GM23338 (cell line): ENCODE measurements at regions not wholly inside any gene's neighbourhood (a gene's known extent, or its start where the extent isn't known, plus 50 kb on each side); places are given as distances from the start of the nearest gene placed in this dataset.

ENCODE experiments used
- ATAC-seq: fragments of 200-7000 bp; cut with Tn5 transposase; 3 replicates; pipeline ENCODE4 v1.9.1; 2020
- DNase-seq: peaks from one replicate; pipeline ENCODE4 v3.0.0-alpha.2; 2015; ENCODE audit warnings: low spot score
- H2AFZ ChIP-seq: fragments of 200-600 bp; sonication (generic); 2 replicates; pipeline ENCODE4 v1.8.0; 2016; ENCODE audit warnings: antibody characterized with exemption, mild to moderate bottlenecking, moderate library complexity
- H3F3A ChIP-seq: fragments of 200-600 bp; sonication (generic); replicated peaks from 2 replicates; pipeline ENCODE4 v1.8.0; 2017; ENCODE audit warnings: antibody characterized with exemption, mixed run types, low read depth
- H3K27ac ChIP-seq: fragments of 200-600 bp; sonication (generic); 2 replicates; pipeline ENCODE4 v1.6.1; 2016; ENCODE audit warnings: low read depth
- H3K27me3 ChIP-seq: fragments of 200-600 bp; sonication (generic); 2 replicates; pipeline ENCODE4 v1.8.0; 2016; ENCODE audit warnings: mild to moderate bottlenecking, mixed run types, moderate library complexity; ENCODE audit not compliant: insufficient read depth
- H3K36me3 ChIP-seq: fragments of 200-600 bp; sonication (generic); 2 replicates; pipeline ENCODE4 v1.8.0; 2016; ENCODE audit warnings: mild to moderate bottlenecking; ENCODE audit not compliant: insufficient read depth
- H3K4me1 ChIP-seq: fragments of 200-600 bp; sonication (generic); 2 replicates; pipeline ENCODE4 v1.8.0; 2016; ENCODE audit warnings: mild to moderate bottlenecking, moderate library complexity; ENCODE audit not compliant: insufficient read depth
- H3K4me2 ChIP-seq: fragments of 200-600 bp; sonication (generic); 2 replicates; pipeline ENCODE4 v1.7.1; 2017; ENCODE audit warnings: mixed run types
- H3K4me3 ChIP-seq: fragments of 200-600 bp; sonication (generic); 2 replicates; pipeline ENCODE4 v1.6.1; 2016; ENCODE audit warnings: mixed run types
- H3K79me2 ChIP-seq: fragments of 200-600 bp; sonication (generic); replicated peaks from 2 replicates; pipeline ENCODE4 v1.8.0; 2017; ENCODE audit warnings: mild to moderate bottlenecking; ENCODE audit not compliant: insufficient read depth
- H3K9me2 ChIP-seq: fragments of 200-600 bp; sonication (generic); 2 replicates; pipeline ENCODE4 v1.8.0; 2017; ENCODE audit not compliant: insufficient read depth
- H4K20me1 ChIP-seq: fragments of 200-600 bp; sonication (generic); replicated peaks from 2 replicates; pipeline ENCODE4 v1.8.0; 2017; ENCODE audit warnings: mild to moderate bottlenecking; ENCODE audit not compliant: insufficient read depth
- H3K27ac Mint-ChIP-seq: 2 replicates; pipeline ENCODE4 v1.8.0; 2020; ENCODE audit warnings: inconsistent platforms, mild to moderate bottlenecking, moderate library complexity, mixed read lengths
- H3K27me3 Mint-ChIP-seq: 3 replicates; pipeline ENCODE4 v1.8.0; 2022; ENCODE audit warnings: low read depth, mild to moderate bottlenecking, moderate library complexity, mixed read lengths, inconsistent platforms; ENCODE audit not compliant: insufficient read depth, poor library complexity
- H3K36me3 Mint-ChIP-seq: 3 replicates; pipeline ENCODE4 v1.8.0; 2021; ENCODE audit warnings: low read depth, mild to moderate bottlenecking, inconsistent platforms, moderate library complexity, mixed read lengths
- H3K4me1 Mint-ChIP-seq: 3 replicates; pipeline ENCODE4 v1.8.0; 2020; ENCODE audit warnings: mild to moderate bottlenecking, inconsistent platforms, mixed read lengths
- H3K4me3 Mint-ChIP-seq: 3 replicates; pipeline ENCODE4 v1.8.0; 2021; ENCODE audit warnings: moderate library complexity, mild to moderate bottlenecking, inconsistent platforms, mixed read lengths
- H3K9me3 Mint-ChIP-seq: 3 replicates; pipeline ENCODE4 v1.8.0; 2020; ENCODE audit warnings: moderate library complexity, mild to moderate bottlenecking, inconsistent platforms, mixed read lengths
- CREB1 ChIP-seq: fragments of 250-450 bp; sonication (Bioruptor Pico); IDR thresholded peaks from 2 replicates; pipeline ENCODE4 v1.5.0; 2020; ENCODE audit warnings: low read depth, mild to moderate bottlenecking, moderate library complexity
- CTCF ChIP-seq, 2 experiments: fragments of 200-600 bp in 1 of 2; sonication (generic) in 1 of 2; conservative IDR thresholded peaks; 2 replicates each; pipeline versions ENCODE4 v1.5.1 to v1.6.1; 2016 to 2017; ENCODE audit warnings: antibody characterized with exemption in 2 of 2, low read depth in 2 of 2, mild to moderate bottlenecking in 2 of 2, moderate library complexity in 1 of 2
- EZH2 ChIP-seq: fragments of 200-600 bp; sonication (generic); IDR thresholded peaks from one replicate; pipeline ENCODE4 v1.8.0; 2017; ENCODE audit warnings: antibody characterized with exemption, mild to moderate bottlenecking, low read depth; ENCODE audit not compliant: unreplicated experiment
- EZH2phosphoT487 ChIP-seq: fragments of 200-600 bp; sonication (generic); IDR thresholded peaks from one replicate; pipeline ENCODE4 v1.8.1; 2018; ENCODE audit warnings: antibody characterized with exemption; ENCODE audit not compliant: unreplicated experiment
- JUNB ChIP-seq: IDR thresholded peaks from one replicate; pipeline ENCODE4 v1.6.1; 2016; ENCODE audit warnings: antibody characterized with exemption; ENCODE audit not compliant: unreplicated experiment
- POLR2AphosphoS5 ChIP-seq: IDR thresholded peaks from 2 replicates; pipeline ENCODE4 v1.6.1; 2016; ENCODE audit warnings: antibody characterized with exemption, low read depth
- REST ChIP-seq: IDR thresholded peaks from one replicate; pipeline ENCODE4 v1.6.1; 2018; ENCODE audit warnings: antibody characterized with exemption; ENCODE audit not compliant: unreplicated experiment
- ZNF331 ChIP-seq: fragments of 250-450 bp; sonication (Bioruptor Pico); IDR thresholded peaks from 2 replicates; pipeline ENCODE4 v1.5.0; 2020; ENCODE audit warnings: low read depth, mild to moderate bottlenecking, moderate library complexity
- ZNF462 ChIP-seq: fragments of 250-450 bp; sonication (Bioruptor Pico); IDR thresholded peaks from 2 replicates; pipeline ENCODE4 v1.5.0; 2020; ENCODE audit warnings: mild to moderate bottlenecking, moderate library complexity
- TF ChIP-seq, protein P1 (sequence below): IDR thresholded peaks from 2 replicates; pipeline ENCODE4 v1.6.1; 2016; ENCODE audit warnings: antibody characterized with exemption

GRCh38 chr18:9000733-9001132 lies 101.8 kb upstream of the NDUFV2 start (continued):
- TF ChIP-seq CTCF (conservative IDR thresholded peaks at IDR 0.05; ENCODE audit: low read depth in 2 of 2) (no peak), CREB1 (no peak), POLR2AphosphoS5 (no peak), ZNF462 (CRISPR knock-in tag) (no peak), EZH2phosphoT487 (no peak), EZH2 (no peak)

DNA sequence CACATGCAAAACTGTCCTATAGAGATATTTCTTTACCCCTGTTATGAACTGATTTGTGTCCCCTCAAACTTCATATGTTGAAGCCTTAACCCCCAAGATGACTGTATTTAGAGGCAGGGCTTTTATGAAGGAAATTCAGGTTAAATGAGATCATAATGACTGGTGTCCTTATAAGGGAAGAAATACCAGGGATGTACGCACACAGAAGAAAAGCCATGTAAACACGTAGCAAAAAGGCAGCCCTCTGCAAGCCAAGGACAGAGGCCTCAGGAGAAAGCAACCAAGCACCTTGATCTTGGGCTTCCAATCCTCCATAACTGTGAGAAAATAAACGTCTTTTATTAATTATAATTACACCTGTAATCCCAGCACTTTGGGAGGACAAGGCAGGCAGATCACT lies 101.3 kb upstream of the NDUFV2 start:
- Mint-ChIP-seq H3K4me3 (no peak overlapping the region), H3K27ac (no peak overlapping the region), H3K36me3 (no peaks in the 10 kb centered on the region; the same call in 1 of the 3 replicates), H3K9me3 (no peaks in the 10 kb centered on the region; the same call in 1 of the 3 replicates), H3K27me3 (no peaks in the 10 kb centered on the region), H3K4me1 (peaks cover 16% of the 10 kb centered on the region)
- H3K4me3 ChIP-seq = no peak overlapping the region
- H3K9me2 ChIP-seq = no peaks in the 10 kb centered on the region
- ATAC-seq (no peak), DNase-seq (no peak)
- H3K4me2 ChIP-seq = no peak overlapping the region
- H3K79me2 ChIP-seq = no peaks in the 10 kb centered on the region
- H3K36me3 ChIP-seq = no peaks in the 10 kb centered on the region
- no peaks in the 10 kb centered on the region for H3K27me3 ChIP-seq
- H3K4me1 ChIP-seq = peaks cover 9% of the 10 kb centered on the region; the same call in 1 of the 2 replicates
- H3K27ac ChIP-seq = no peak overlapping the region
- no peaks in the 10 kb centered on the region for H3F3A ChIP-seq
- H2AFZ ChIP-seq = peak overlapping the region; percentile 28; the same call in 1 of the 2 replicates
- H4K20me1 ChIP-seq = no peaks in the 10 kb centered on the region
- TF ChIP-seq CREB1 = no peak
- TF ChIP-seq REST = no peak
- no peak for TF ChIP-seq EZH2
- TF ChIP-seq POLR2AphosphoS5 = no peak
- no peak for TF ChIP-seq CTCF (conservative IDR thresholded peaks at IDR 0.05; ENCODE audit: low read depth in 2 of 2)
- no peak for TF ChIP-seq ZNF331
- TF ChIP-seq, protein P1, sequence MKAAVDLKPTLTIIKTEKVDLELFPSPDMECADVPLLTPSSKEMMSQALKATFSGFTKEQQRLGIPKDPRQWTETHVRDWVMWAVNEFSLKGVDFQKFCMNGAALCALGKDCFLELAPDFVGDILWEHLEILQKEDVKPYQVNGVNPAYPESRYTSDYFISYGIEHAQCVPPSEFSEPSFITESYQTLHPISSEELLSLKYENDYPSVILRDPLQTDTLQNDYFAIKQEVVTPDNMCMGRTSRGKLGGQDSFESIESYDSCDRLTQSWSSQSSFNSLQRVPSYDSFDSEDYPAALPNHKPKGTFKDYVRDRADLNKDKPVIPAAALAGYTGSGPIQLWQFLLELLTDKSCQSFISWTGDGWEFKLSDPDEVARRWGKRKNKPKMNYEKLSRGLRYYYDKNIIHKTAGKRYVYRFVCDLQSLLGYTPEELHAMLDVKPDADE = no peak
- no peak for TF ChIP-seq JUNB
